ENCODE measurements at regions not wholly inside any gene's neighbourhood (a gene's known extent, or its start where the extent isn't known, plus 50 kb on each side); places are given as distances from the start of the nearest gene placed in this dataset.
"Not testable (repeated sequence)": the region's sequence is repeated elsewhere in the genome, so short reads cannot be mapped to it uniquely, and the experiment has no call there.

DNA sequence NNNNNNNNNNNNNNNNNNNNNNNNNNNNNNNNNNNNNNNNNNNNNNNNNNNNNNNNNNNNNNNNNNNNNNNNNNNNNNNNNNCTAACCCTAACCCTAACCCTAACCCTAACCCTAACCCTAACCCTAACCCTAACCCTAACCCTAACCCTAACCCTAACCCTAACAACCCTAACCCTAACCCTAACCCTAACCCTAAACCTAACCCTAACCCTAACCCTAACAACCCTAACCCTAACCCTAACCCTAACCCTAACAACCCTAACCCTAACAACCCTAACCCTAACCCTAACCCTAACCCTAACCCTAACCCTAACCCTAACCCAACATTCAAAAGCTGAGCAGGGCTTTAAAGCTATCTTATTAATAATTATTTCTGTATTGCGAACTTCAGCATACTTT lies 182.5 kb upstream of the FAM20C start:
- H3K4me2 ChIP-seq; H3K27ac ChIP-seq; H3K4me1 ChIP-seq; H3K9ac ChIP-seq; H3K27me3 ChIP-seq; H3K36me3 ChIP-seq; H3K4me3 ChIP-seq; H3K9me3 ChIP-seq (replicated peaks in 1 of 11); H4K20me1 ChIP-seq: not testable (repeated sequence)

DNA sequence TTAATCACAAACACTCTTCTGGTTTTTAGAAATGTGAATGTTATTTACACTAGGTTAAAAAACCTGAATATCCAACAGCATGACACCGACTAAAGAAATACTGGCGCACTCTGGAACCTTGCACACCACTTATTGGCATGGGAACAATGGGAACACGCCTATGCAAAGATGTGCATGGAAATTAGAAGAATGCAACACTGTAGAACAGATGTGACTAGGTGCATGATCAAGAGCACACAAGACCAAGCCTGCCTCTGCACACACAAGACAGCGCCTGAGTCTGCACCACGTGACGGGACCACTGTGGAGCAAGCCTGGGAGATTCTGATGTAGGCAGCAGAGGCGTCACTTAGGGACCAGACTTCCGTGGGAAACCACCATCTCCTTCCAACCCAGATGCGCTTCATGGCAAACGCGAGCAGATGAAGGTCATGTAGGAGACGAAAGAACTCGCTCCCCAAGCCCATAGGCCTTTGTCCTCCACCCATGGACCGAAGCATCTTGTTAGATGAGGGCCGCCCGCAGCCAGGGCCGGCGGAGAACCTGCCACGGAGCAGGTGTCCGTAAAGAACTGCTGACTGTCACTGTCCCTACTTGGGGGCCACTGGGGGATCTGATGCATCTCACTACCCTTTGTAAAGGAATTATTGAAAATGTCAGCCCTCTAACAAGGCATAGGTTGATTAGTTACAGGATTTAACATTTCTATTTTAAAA lies 159.6 kb upstream of the FAM20C start:
- not testable (repeated sequence) for H3K9ac ChIP-seq; H3K4me3 ChIP-seq; H3K4me2 ChIP-seq; H3K27ac ChIP-seq; H3K27me3 ChIP-seq; H3K9me3 ChIP-seq (replicated peaks in 1 of 11); H4K20me1 ChIP-seq; H3K36me3 ChIP-seq
- peaks cover 0 to 18% (median 10%) of the 10 kb centered on the region in 10 experiments; a peak in 14 of 20 replicates for H3K4me1 ChIP-seq

DNA sequence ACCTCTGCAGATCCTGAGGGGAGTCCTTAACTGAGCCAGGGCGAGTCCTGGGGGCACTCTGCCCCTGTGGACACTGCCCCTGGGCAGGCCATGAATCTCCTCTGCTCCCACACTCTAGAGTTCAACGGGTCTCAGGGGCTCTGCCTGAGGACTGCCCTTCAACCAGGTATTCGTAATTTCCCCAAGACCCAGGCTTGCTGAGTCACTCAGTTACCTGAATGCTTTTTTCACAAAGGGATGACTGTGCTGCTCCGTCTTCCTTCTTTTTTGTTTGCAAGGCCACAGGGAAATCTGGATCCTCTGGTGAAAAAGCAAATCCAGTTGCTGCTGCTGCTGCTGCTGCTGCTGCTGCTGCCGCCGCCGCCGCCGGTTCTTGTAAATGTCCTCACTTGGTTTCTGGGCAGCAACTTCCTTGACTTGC lies 157.2 kb upstream of the FAM20C start:
- not testable (repeated sequence) for H3K27me3 ChIP-seq; H4K20me1 ChIP-seq; H3K4me3 ChIP-seq; H3K36me3 ChIP-seq; H3K9ac ChIP-seq; H3K9me3 ChIP-seq (replicated peaks in 1 of 11)
- H3K27ac ChIP-seq: peak overlapping the region in 3 of 11 experiments; percentile 24 to 50 (median 32); a peak in 4 of 22 replicates
- peaks cover 0 to 24% (median 10%) of the 10 kb centered on the region in 10 experiments; a peak in 14 of 20 replicates for H3K4me1 ChIP-seq
- H3K4me2 ChIP-seq: peak overlapping the region in 5 of 11 experiments; percentile 46 to 75 (median 66); a peak in 10 of 22 replicates

DNA sequence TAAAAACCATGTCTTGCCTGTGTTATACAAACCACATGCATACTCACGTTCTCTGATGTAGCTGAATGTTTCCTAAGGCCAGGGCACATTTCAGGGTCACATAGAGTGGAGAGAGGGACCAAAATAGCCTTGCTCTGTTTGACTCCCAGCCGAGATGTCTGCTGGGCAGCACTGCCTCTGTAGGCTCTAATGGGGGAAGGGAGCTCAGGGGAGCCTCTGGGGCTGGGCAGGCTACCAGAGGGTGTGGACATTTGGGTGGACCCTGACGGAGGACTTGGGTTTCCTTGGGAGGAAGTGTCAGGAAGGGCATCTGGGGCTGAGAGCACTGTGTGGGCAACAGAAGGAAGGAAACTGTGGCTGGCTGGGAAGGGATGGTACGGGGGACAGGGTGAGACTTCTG lies 155.8 kb upstream of the FAM20C start:
- not testable (repeated sequence) for H3K9me3 ChIP-seq (replicated peaks in 1 of 11); H3K9ac ChIP-seq; H3K36me3 ChIP-seq

DNA sequence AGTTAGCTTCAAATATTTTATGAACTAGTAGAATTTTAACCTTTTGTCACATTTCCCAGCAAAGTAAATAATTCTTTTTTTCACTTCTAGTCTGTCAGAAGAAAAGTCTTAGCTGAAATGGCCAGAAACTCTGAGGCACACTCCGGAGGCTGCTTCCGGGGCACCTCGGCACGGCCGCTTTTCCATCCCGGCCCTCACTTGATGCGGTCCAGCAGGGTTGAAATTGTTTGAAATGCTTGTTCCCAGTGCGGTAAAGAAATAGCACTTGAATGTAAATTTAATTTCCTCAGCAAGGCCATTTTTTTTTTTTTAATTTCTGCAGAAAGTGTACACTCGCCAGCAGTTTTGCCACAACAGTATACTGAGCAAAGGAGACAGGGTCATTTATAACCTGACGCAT lies 154.7 kb upstream of the FAM20C start:
- H3K4me2 ChIP-seq: peak overlapping the region in 1 of 11 experiments; percentile 43; a peak in 2 of 22 replicates

More for the DNA sequence above, 155.8 kb upstream of the FAM20C start:
- not testable (repeated sequence) for H3K27me3 ChIP-seq, H4K20me1 ChIP-seq, H3K4me3 ChIP-seq
- H3K4me1 ChIP-seq: peaks cover 0 to 38% (median 22%) of the 10 kb centered on the region in 10 experiments; a peak in 15 of 20 replicates
- H3K27ac ChIP-seq: peak overlapping the region in 1 of 11 experiments; percentile 64; a peak in 3 of 22 replicates
- peak overlapping the region in 6 of 11 experiments; percentile 41 to 66 (median 54); a peak in 2 of 22 replicates for H3K4me2 ChIP-seq

DNA sequence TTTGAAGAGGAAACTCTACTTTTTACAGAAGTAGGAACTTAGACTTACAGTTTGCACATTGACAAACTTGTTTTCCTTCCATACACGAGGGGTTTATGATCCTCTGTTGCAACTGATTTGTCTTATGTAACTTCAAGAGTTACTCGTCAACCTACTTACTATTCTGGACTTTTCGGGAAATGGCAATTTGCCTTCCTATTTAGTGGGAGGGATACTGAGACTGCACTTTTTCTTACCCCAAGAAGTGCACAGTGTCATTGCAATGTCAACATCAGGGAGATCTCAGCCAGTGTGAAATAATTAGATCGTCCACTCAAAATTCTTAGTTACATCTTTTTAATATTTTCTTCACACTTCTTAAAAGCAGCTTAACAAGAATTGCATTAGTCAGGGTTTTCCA lies 153.9 kb upstream of the FAM20C start:
- H3K27ac ChIP-seq: peak overlapping the region in 1 of 11 experiments; percentile 69; a peak in 2 of 22 replicates
- peaks cover 0 to 57% (median 28%) of the 10 kb centered on the region in 10 experiments; a peak in 15 of 20 replicates for H3K4me1 ChIP-seq
- not testable (repeated sequence) for H4K20me1 ChIP-seq; H3K4me3 ChIP-seq; H3K4me2 ChIP-seq; H3K9me3 ChIP-seq (replicated peaks in 1 of 11); H3K9ac ChIP-seq; H3K27me3 ChIP-seq; H3K36me3 ChIP-seq

More for the DNA sequence above, 154.7 kb upstream of the FAM20C start:
- H3K4me1 ChIP-seq: peaks cover 0 to 49% (median 28%) of the 10 kb centered on the region in 10 experiments; a peak in 15 of 20 replicates
- H3K36me3 ChIP-seq; H4K20me1 ChIP-seq; H3K4me3 ChIP-seq; H3K9me3 ChIP-seq (replicated peaks in 1 of 11); H3K27me3 ChIP-seq; H3K9ac ChIP-seq: not testable (repeated sequence)
- H3K27ac ChIP-seq: peak overlapping the region in 5 of 11 experiments; percentile 27 to 70 (median 64); a peak in 10 of 22 replicates

DNA sequence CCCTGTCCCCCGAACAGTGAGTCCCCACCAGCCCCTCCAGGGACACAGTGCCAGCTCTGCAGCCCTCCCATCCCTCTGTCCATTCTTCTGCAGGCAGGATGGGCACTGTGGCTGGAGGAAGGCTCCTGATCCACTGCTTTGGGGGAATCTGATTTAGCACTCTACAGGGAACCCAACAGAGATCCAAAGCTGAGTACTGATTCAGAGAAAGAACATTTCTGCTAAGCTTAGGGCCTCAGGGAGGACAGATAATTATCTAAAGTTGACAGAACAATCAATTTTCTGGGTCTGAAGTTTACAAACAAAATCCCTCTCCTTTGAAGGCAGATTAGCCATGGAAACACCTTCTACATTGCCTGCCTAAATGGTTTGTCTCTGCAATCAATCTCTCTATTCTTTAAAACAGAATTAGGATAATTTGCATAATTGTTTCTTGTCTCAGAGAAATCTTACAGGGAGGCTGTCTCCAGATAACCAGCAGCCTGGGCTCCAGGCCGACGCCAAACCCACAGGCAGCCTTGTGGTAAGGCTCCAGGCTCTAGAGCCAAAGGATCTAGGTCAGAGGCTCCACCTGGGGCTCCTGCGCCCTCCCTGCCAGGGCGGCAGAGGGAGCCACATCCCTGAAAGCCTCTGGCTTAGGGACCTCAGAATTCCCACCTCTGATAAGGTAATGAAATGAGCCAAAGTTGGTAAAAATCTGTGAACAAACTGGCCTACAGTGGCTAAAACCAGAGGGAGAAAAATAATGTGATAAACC lies 152.2 kb upstream of the FAM20C start:
- not testable (repeated sequence) for H3K27me3 ChIP-seq; H3K9ac ChIP-seq; H3K9me3 ChIP-seq (replicated peaks in 1 of 11); H3K36me3 ChIP-seq; H4K20me1 ChIP-seq; H3K4me3 ChIP-seq
- peak overlapping the region in 3 of 11 experiments; percentile 35 to 57 (median 43); a peak in 5 of 22 replicates for H3K27ac ChIP-seq
- peak overlapping the region in 5 of 11 experiments; percentile 40 to 65 (median 49); a peak in 9 of 22 replicates for H3K4me2 ChIP-seq
- H3K4me1 ChIP-seq: peaks cover 0 to 67% (median 27%) of the 10 kb centered on the region in 10 experiments; a peak in 15 of 20 replicates

DNA sequence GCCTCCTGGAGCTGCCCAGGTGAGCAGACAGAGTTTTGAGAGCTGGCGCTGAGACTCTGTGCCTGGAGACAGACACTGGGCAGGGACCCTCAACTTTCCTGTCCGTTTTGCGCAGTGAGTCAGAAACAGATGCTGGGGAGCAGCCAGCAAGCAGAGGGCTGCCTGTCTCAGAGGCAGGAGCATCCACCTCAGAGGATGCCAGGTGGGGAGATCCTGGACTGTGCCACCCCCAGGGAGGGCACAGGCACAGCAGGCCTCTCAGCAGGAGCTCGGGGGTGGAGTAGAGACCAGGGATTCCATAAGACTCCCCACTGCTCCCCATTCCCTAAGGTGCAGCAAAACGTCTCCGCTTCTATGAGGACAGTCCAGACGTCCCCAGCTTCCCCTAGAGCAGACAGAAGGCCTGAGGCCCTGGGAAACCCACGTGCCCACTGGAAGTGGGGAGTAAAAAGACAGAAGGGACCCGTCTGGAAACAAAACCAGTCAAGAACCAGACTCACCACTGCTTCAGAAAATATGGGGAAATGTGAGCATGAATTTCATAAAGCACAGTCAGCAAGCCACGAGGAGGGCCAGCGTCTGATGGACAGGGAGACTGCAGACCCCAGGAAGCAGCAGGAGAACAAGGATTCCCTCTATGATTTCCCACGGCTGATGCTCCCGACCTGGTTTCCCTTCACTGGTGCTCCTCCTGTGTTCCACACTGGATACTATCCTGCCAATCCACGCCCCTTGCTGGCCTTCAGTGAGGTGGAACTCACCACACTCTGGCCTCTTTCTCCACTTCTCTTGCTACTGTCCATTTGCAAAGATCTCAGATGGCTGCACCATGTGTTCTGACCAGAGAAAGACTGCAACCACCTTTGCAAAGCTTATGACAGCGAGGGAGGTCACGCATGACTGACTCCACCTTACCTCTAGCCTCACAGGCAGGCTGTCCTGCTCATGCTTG lies 151.3 kb upstream of the FAM20C start:
- TF ChIP-seq Cebpa-rat (IDR thresholded peaks at IDR 0.05): no peak
- H4K20me1 ChIP-seq: no peaks in the 10 kb centered on the region
- H3K27me3 ChIP-seq: no peaks in the 10 kb centered on the region
- H3K4me1 ChIP-seq: peaks cover 0 to 71% (median 27%) of the 10 kb centered on the region in 10 experiments; a peak in 16 of 20 replicates
- H3K9ac ChIP-seq: peak overlapping the region in 5 of 11 experiments; percentile 27 to 60 (median 42); a peak in 6 of 22 replicates
- no peak overlapping the region for H3K4me3 ChIP-seq
- H3K36me3 ChIP-seq: no peaks in the 10 kb centered on the region
- peak overlapping the region in 7 of 11 experiments; percentile 1 to 91 (median 62); a peak in 11 of 22 replicates for H3K4me2 ChIP-seq
- no peaks in the 10 kb centered on the region for H3K9me3 ChIP-seq (replicated peaks in 1 of 11)
- H3K27ac ChIP-seq: peak overlapping the region in 6 of 11 experiments; percentile 31 to 66 (median 50); a peak in 11 of 22 replicates
